Endothelial cell of umbilical vein (primary cell): ENCODE measurements at regions not wholly inside any gene's neighbourhood (a gene's known extent, or its start where the extent isn't known, plus 50 kb on each side); places are given as distances from the start of the nearest gene placed in this dataset.

Experiments used
- BruUV-seq: library from RNA; stranded (reverse); fragments of 400-500 nt; replicated peaks from 2 replicates; lab custom pipeline; 2021; lab: Mats Ljungman, UMichigan
- CTCF ChIA-PET: fragments of 300-600, 350-600 bp; sonication (Branson Sonifier 250); formaldehyde crosslinking; loops from one replicate; lab custom pipeline; 2021; ENCODE audit warnings: antibody characterized with exemption, inconsistent platforms; lab: Charles Lee
- POLR2A ChIA-PET: fragments of 300-600, 350-600 bp; sonication (Branson Sonifier 250); formaldehyde crosslinking; loops from one replicate; lab custom pipeline; 2021; ENCODE audit warnings: antibody characterized with exemption, inconsistent platforms; lab: Charles Lee
- DNase-seq: peaks from one replicate; pipeline ENCODE4 v3.0.0-alpha.2; 2011; ENCODE audit warnings: low read depth, low spot score
- FAIRE-seq: peaks from 2 replicates; lab custom pipeline; 2011; peaks lifted over from hg19 to GRCh38; lab: Jason Lieb, UNC
- H2AFZ ChIP-seq: 2 replicates; pipeline ENCODE4 v1.6.0; 2012; ENCODE audit warnings: low read depth, low read length, control low read depth, inconsistent platforms
- H3K27ac ChIP-seq: 2 replicates; pipeline ENCODE4 v1.5.1; 2011; ENCODE audit warnings: low read depth, mild to moderate bottlenecking, control low read depth, low read length, moderate library complexity; ENCODE audit not compliant: insufficient read depth
- H3K27me3 ChIP-seq, 2 experiments: 2 replicates each; pipeline versions ENCODE4 v1.6.0 to v1.6.1; 2011; ENCODE audit warnings: low read length in 2 of 2, mixed read lengths in 1 of 2; ENCODE audit not compliant: control insufficient read depth in 2 of 2, insufficient read depth in 2 of 2
- H3K36me3 ChIP-seq, 2 experiments: 2 replicates in 1 of 2; 3 replicates in 1 of 2; pipeline ENCODE4 v1.5.1; 2011; ENCODE audit warnings: low read length in 2 of 2, mild to moderate bottlenecking in 1 of 2, moderate library complexity in 1 of 2; ENCODE audit not compliant: control insufficient read depth in 2 of 2, insufficient read depth in 2 of 2; ENCODE audit errors: extremely low read depth in 1 of 2
- H3K4me1 ChIP-seq: 3 replicates; pipeline ENCODE4 v1.5.1; 2011; ENCODE audit warnings: mild to moderate bottlenecking, low read length; ENCODE audit not compliant: control insufficient read depth, insufficient read depth; ENCODE audit errors: extremely low read depth
- H3K4me2 ChIP-seq: 2 replicates; pipeline ENCODE4 v1.6.1; 2011; ENCODE audit warnings: low read length, control low read depth, mixed read lengths; ENCODE audit not compliant: insufficient read depth
- H3K4me3 ChIP-seq, 3 experiments: fragments of 200-600 bp in 1 of 3; sonication (generic), shearing (Covaris generic) in 1 of 3; replicated peaks in 1 of 3; 2 replicates each; pipeline ENCODE4 v1.5.1; 2011 to 2016; ENCODE audit warnings: control low read depth in 3 of 3, low read length in 3 of 3, mild to moderate bottlenecking in 2 of 3, inconsistent platforms in 1 of 3, low read depth in 1 of 3, moderate library complexity in 1 of 3; ENCODE audit not compliant: insufficient read depth in 1 of 3
- H3K79me2 ChIP-seq: 2 replicates; pipeline ENCODE4 v1.6.0; 2012; ENCODE audit warnings: low read length, inconsistent platforms; ENCODE audit not compliant: control insufficient read depth, insufficient read depth
- H3K9ac ChIP-seq: replicated peaks from 2 replicates; pipeline ENCODE3; 2011; ENCODE audit warnings: low read length, control low read depth; ENCODE audit not compliant: insufficient read depth; ENCODE audit errors: extremely low read depth
- H3K9me1 ChIP-seq: replicated peaks from 3 replicates; pipeline ENCODE4 v1.6.0; 2011; ENCODE audit warnings: mild to moderate bottlenecking, low read length; ENCODE audit not compliant: control insufficient read depth, insufficient read depth; ENCODE audit errors: extremely low read depth
- H3K9me3 ChIP-seq: replicated peaks from 2 replicates; pipeline ENCODE4 v1.5.1; 2012; ENCODE audit warnings: low read length, inconsistent platforms; ENCODE audit not compliant: control insufficient read depth, insufficient read depth
- H4K20me1 ChIP-seq: replicated peaks from 2 replicates; pipeline ENCODE3; 2011; ENCODE audit warnings: mild to moderate bottlenecking, low read length; ENCODE audit not compliant: control insufficient read depth, insufficient read depth; ENCODE audit errors: extremely low read depth
- CTCF ChIP-seq, 2 donors: IDR thresholded peaks; 1 replicate in 1 of 2; 2 replicates in 1 of 2; pipeline ENCODE4 v1.5.1; 2011; ENCODE audit warnings: low read length in 2 of 2, mild to moderate bottlenecking in 2 of 2, moderate library complexity in 2 of 2, control low read depth in 1 of 2, inconsistent platforms in 1 of 2, low read depth in 1 of 2; ENCODE audit not compliant: insufficient read depth in 1 of 2; ENCODE audit errors: extremely low read depth in 1 of 2
- EZH2 ChIP-seq: IDR thresholded peaks from 2 replicates; pipeline ENCODE4 v1.6.1; 2012; ENCODE audit warnings: borderline replicate concordance, low read depth, mild to moderate bottlenecking, moderate library complexity, low read length, inconsistent platforms; ENCODE audit not compliant: severe bottlenecking
- FOS ChIP-seq: IDR thresholded peaks from 2 replicates; pipeline ENCODE4 v1.6.1; 2011; ENCODE audit warnings: mild to moderate bottlenecking, low read length, moderate library complexity, borderline replicate concordance; ENCODE audit not compliant: insufficient read depth
- GATA2 ChIP-seq: IDR thresholded peaks from 2 replicates; pipeline ENCODE4 v1.7.0; 2011; ENCODE audit warnings: low read depth, mild to moderate bottlenecking, moderate library complexity, mixed read lengths, low read length; ENCODE audit not compliant: insufficient read length, insufficient read depth
- JUN ChIP-seq: IDR thresholded peaks from 2 replicates; pipeline ENCODE4 v1.6.1; 2011; ENCODE audit warnings: borderline replicate concordance, low read depth; ENCODE audit not compliant: insufficient read length, insufficient read depth
- MAX ChIP-seq: IDR thresholded peaks from 2 replicates; pipeline ENCODE4 v1.6.1; 2011; ENCODE audit not compliant: insufficient read depth, insufficient read length
- MYC ChIP-seq: IDR thresholded peaks from one replicate; pipeline ENCODE4 v1.6.1; 2011; ENCODE audit warnings: mild to moderate bottlenecking, low read depth, low read length
- POLR2A ChIP-seq: IDR thresholded peaks from 2 replicates; pipeline ENCODE4 v1.6.1; 2012; ENCODE audit warnings: low read depth, mild to moderate bottlenecking, control low read depth, low read length
- POLR2AphosphoS5 ChIP-seq: IDR thresholded peaks from 2 replicates; pipeline ENCODE4 v1.6.1; 2012; ENCODE audit warnings: low read depth, mild to moderate bottlenecking, control low read depth, low read length, moderate library complexity; ENCODE audit not compliant: insufficient read depth
- dilution Hi-C: fragments of 300-500 bp; cut with MboI; formaldehyde crosslinking; loops from one replicate; pipeline ENCODE4 v1.15.0; 2019; ENCODE audit warnings: low sequenced_read_pairs; ENCODE audit not compliant: extremely low pct_ligation_motif_present
- intact Hi-C: fragments of 100-400 bp; cut with micrococcal nuclease; formaldehyde crosslinking; loops from one replicate; pipeline ENCODE4 v1.10.0; 2022

- no peak overlapping the region for H3K4me3 ChIP-seq
- H3K36me3 ChIP-seq = no peaks in the 10 kb centered on the region
- H3K4me1 ChIP-seq = no peaks in the 10 kb centered on the region
- no peak overlapping the region for H3K9ac ChIP-seq
- no peak overlapping the region for H2AFZ ChIP-seq
- no peak overlapping the region for H3K27ac ChIP-seq
- ChIA-PET CTCF (no interaction called here), POLR2A (no interaction called here)
- TF ChIP-seq CTCF (IDR thresholded peaks at IDR 0.05; ENCODE audit: extremely low read depth in 1 of 2, insufficient read depth in 1 of 2, low read depth in 1 of 2, low read length in 2 of 2) (no peak), MYC (no peak), POLR2A (no peak)
- BruUV-seq = no TSS peak
- DNase-seq (no peak), FAIRE-seq (no peak)
- no peaks in the 10 kb centered on the region for H3K27me3 ChIP-seq
- H3K4me2 ChIP-seq = no peak overlapping the region
- H4K20me1 ChIP-seq = no peaks in the 10 kb centered on the region
- no peaks in the 10 kb centered on the region for H3K9me3 ChIP-seq
- intact Hi-C loops = no loop called here
- dilution Hi-C loops = no loop called here
- no peaks in the 10 kb centered on the region for H3K9me1 ChIP-seq
- no peaks in the 10 kb centered on the region for H3K79me2 ChIP-seq
These were observed 78.1 kb upstream of the EZR start for GRCh38 chr6:158897236-158897635.

- no peaks in the 10 kb centered on the region for H3K79me2 ChIP-seq
- no peak for TF ChIP-seq MAX
- no peak for TF ChIP-seq MYC
- TF ChIP-seq FOS = no peak
- TF ChIP-seq EZH2 = no peak
- TF ChIP-seq POLR2AphosphoS5 = no peak
- no peak for TF ChIP-seq GATA2
- no peak for TF ChIP-seq JUN
- no peak for TF ChIP-seq CTCF (IDR thresholded peaks at IDR 0.05; ENCODE audit: extremely low read depth in 1 of 2, insufficient read depth in 1 of 2, low read depth in 1 of 2, low read length in 2 of 2)
- no peak for TF ChIP-seq POLR2A
- ChIA-PET CTCF (no interaction called here), POLR2A (no interaction called here)
- H3K9ac ChIP-seq = no peak overlapping the region
- FAIRE-seq (no peak), DNase-seq (no peak)
- no peaks in the 10 kb centered on the region for H3K9me3 ChIP-seq
- BruUV-seq = no TSS peak
- H3K9me1 ChIP-seq = no peaks in the 10 kb centered on the region
- H4K20me1 ChIP-seq = no peaks in the 10 kb centered on the region
- no peaks in the 10 kb centered on the region for H3K27me3 ChIP-seq
- dilution Hi-C loops = no loop called here
- H2AFZ ChIP-seq = no peak overlapping the region
- intact Hi-C loops = no loop called here
- no peaks in the 10 kb centered on the region for H3K36me3 ChIP-seq
- no peak overlapping the region for H3K27ac ChIP-seq
- no peak overlapping the region for H3K4me3 ChIP-seq
- no peak overlapping the region for H3K4me2 ChIP-seq
- H3K4me1 ChIP-seq = no peaks in the 10 kb centered on the region
These were observed 76.5 kb upstream of the EZR start for GRCh38 chr6:158895661-158896060.
